ENCODE measurements at regions not wholly inside any gene's neighbourhood (a gene's known extent, or its start where the extent isn't known, plus 50 kb on each side); places are given as distances from the start of the nearest gene placed in this dataset.

DNA sequence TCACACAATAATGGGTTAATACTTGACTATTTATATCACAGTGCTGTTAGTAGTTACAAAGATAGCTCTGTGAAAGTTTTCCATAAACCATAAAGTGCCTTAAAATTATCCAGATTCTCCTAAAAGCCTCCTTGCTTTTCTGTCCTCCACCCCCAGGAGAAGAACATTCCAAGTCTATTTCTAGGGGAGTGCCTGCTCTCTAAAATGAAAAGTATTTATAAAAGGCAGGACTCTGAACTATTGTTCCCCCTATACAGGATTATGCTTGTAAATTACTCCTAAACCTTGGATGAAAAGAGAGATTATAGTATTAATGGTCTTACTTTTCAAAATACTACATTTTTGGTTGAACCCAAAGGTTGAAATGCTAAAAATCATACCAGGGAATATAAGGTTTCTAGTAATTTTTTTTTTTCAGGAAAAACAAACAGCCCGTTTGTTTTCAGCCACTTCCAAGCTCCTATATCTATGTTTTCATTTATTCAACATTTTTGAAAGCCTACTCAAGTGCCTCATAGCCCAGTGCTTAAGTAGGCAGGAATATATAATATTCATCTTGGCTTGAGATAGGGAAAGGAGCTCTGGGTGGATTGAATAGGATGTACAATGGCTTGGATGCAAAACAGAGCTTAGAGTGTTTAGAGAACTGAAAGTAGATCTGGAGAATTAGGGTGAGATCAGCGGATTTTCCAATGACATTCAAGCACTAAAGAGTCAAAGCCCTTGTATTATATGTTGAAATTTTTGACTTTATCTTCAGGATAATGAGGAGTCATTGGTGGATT is 320.7 kb downstream of the GPR37 start:
- no peak for ATAC-seq
- Mint-ChIP-seq H3K9me3 (no peaks in the 10 kb centered on the region), H3K27me3 (ENCODE audit: insufficient read depth, low read depth, poor library complexity) (peaks cover under 1% of the 10 kb centered on the region)

More for the DNA sequence above, 320.7 kb downstream of the GPR37 start:
- Mint-ChIP-seq H3K4me1 (peaks cover 6% of the 10 kb centered on the region; the same call in 1 of the 3 replicates), H3K27ac (no peak overlapping the region), H3K36me3 (ENCODE audit: low read depth) (no peaks in the 10 kb centered on the region), H3K4me3 (no peak overlapping the region)
- Histone ChIP-seq H3K4me2 (no peak overlapping the region), H3K36me3 (ENCODE audit: insufficient read depth) (no peaks in the 10 kb centered on the region), H3K4me1 (ENCODE audit: insufficient read depth) (peaks cover 10% of the 10 kb centered on the region; the same call in 1 of the 2 replicates), H3K79me2 (replicated peaks; ENCODE audit: insufficient read depth) (no peaks in the 10 kb centered on the region), H3K27me3 (ENCODE audit: insufficient read depth) (no peaks in the 10 kb centered on the region), H3F3A (replicated peaks; ENCODE audit: low read depth) (no peaks in the 10 kb centered on the region), H4K20me1 (replicated peaks; ENCODE audit: insufficient read depth) (no peaks in the 10 kb centered on the region), H3K4me3 (no peak overlapping the region), H3K27ac (ENCODE audit: low read depth) (no peak overlapping the region), H2AFZ (no peak overlapping the region), H3K9me2 (ENCODE audit: insufficient read depth) (no peaks in the 10 kb centered on the region)
- TF ChIP-seq POLR2AphosphoS5 (IDR thresholded peaks at IDR 0.05; ENCODE audit: low read depth) (no peak), CTCF (conservative IDR thresholded peaks at IDR 0.05; ENCODE audit: low read depth in 2 of 2) (no peak), ZNF114 (CRISPR knock-in tag; IDR thresholded peaks at IDR 0.05) (no peak), CREB1 (CRISPR knock-in tag; IDR thresholded peaks at IDR 0.05; ENCODE audit: low read depth) (no peak), ZNF331 (CRISPR knock-in tag; IDR thresholded peaks at IDR 0.05; ENCODE audit: low read depth) (no peak), EZH2 (IDR thresholded peaks at IDR 0.05; ENCODE audit: low read depth, unreplicated experiment) (no peak), EZH2phosphoT487 (IDR thresholded peaks at IDR 0.05; ENCODE audit: unreplicated experiment) (no peak), JUNB (IDR thresholded peaks at IDR 0.05; ENCODE audit: unreplicated experiment) (no peak), ZNF462 (CRISPR knock-in tag; IDR thresholded peaks at IDR 0.05) (no peak)
- TF ChIP-seq, protein P1, sequence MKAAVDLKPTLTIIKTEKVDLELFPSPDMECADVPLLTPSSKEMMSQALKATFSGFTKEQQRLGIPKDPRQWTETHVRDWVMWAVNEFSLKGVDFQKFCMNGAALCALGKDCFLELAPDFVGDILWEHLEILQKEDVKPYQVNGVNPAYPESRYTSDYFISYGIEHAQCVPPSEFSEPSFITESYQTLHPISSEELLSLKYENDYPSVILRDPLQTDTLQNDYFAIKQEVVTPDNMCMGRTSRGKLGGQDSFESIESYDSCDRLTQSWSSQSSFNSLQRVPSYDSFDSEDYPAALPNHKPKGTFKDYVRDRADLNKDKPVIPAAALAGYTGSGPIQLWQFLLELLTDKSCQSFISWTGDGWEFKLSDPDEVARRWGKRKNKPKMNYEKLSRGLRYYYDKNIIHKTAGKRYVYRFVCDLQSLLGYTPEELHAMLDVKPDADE (IDR thresholded peaks at IDR 0.05): no peak
- DNase-seq (ENCODE audit: low spot score): no peak

All from GM23338 (cell line).